ENCODE measurements at regions not wholly inside any gene's neighbourhood (a gene's known extent, or its start where the extent isn't known, plus 50 kb on each side); places are given as distances from the start of the nearest gene placed in this dataset.

GRCh38 chr1:39132505-39133339 lies 71.8 kb upstream of the MACF1 start:
- Mint-ChIP-seq H3K9me3 (no peaks in the 10 kb centered on the region), H3K4me3 (peak overlapping the region; percentile 70), H3K36me3 (peaks cover 5% of the 10 kb centered on the region), H3K27me3 (ENCODE audit: insufficient read depth, low read depth) (peaks cover 2% of the 10 kb centered on the region), H3K27ac (peak overlapping the region; percentile 97), H3K4me1 (peaks cover 54% of the 10 kb centered on the region)
- Histone ChIP-seq H3K36me3 (no peaks in the 10 kb centered on the region), H3K27me3 (no peaks in the 10 kb centered on the region), H3K4me2 (peak overlapping the region; percentile 68), H3F3A (ENCODE audit: low read depth) (peaks cover 37% of the 10 kb centered on the region), H3K27ac (peak overlapping the region; percentile 99), H3K9me3 (ENCODE audit: low read depth) (no peaks in the 10 kb centered on the region), H2AFZ (replicated peaks) (no peak overlapping the region), H3K4me3 (peak overlapping the region; percentile 10), H3K79me2 (ENCODE audit: low read depth) (peaks cover 94% of the 10 kb centered on the region), H4K20me1 (ENCODE audit: low read depth) (peaks cover 20% of the 10 kb centered on the region), H3K9ac (peak overlapping the region; percentile 25), H3K4me1 (peaks cover 55% of the 10 kb centered on the region)
- no peak for TF ChIP-seq EZH2 (IDR thresholded peaks at IDR 0.05)
- TF ChIP-seq, protein P1, sequence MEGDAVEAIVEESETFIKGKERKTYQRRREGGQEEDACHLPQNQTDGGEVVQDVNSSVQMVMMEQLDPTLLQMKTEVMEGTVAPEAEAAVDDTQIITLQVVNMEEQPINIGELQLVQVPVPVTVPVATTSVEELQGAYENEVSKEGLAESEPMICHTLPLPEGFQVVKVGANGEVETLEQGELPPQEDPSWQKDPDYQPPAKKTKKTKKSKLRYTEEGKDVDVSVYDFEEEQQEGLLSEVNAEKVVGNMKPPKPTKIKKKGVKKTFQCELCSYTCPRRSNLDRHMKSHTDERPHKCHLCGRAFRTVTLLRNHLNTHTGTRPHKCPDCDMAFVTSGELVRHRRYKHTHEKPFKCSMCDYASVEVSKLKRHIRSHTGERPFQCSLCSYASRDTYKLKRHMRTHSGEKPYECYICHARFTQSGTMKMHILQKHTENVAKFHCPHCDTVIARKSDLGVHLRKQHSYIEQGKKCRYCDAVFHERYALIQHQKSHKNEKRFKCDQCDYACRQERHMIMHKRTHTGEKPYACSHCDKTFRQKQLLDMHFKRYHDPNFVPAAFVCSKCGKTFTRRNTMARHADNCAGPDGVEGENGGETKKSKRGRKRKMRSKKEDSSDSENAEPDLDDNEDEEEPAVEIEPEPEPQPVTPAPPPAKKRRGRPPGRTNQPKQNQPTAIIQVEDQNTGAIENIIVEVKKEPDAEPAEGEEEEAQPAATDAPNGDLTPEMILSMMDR (IDR thresholded peaks at IDR 0.05) = peak; percentile 65
- DNase-seq (ENCODE audit: low spot score) = peak; percentile 94

- Mint-ChIP-seq H3K4me3 (peak overlapping the region; percentile 70), H3K27ac (peak overlapping the region; percentile 97), H3K9me3 (no peaks in the 10 kb centered on the region), H3K27me3 (ENCODE audit: insufficient read depth, low read depth) (peaks cover 2% of the 10 kb centered on the region), H3K4me1 (peaks cover 51% of the 10 kb centered on the region), H3K36me3 (peaks cover 5% of the 10 kb centered on the region)
- Histone ChIP-seq H2AFZ (replicated peaks) (no peak overlapping the region), H3K4me2 (peak overlapping the region; percentile 68), H3K9me3 (ENCODE audit: low read depth) (no peaks in the 10 kb centered on the region), H3K4me3 (no peak overlapping the region), H3K9ac (no peak overlapping the region), H4K20me1 (ENCODE audit: low read depth) (peaks cover 19% of the 10 kb centered on the region), H3K36me3 (no peaks in the 10 kb centered on the region), H3K27me3 (no peaks in the 10 kb centered on the region), H3K79me2 (ENCODE audit: low read depth) (peaks cover 94% of the 10 kb centered on the region), H3K27ac (peak overlapping the region; percentile 99), H3F3A (ENCODE audit: low read depth) (peaks cover 36% of the 10 kb centered on the region), H3K4me1 (peaks cover 52% of the 10 kb centered on the region)
- no peak for DNase-seq (ENCODE audit: low spot score)
- TF ChIP-seq EZH2phosphoT487 (IDR thresholded peaks at IDR 0.05) = no peak
- TF ChIP-seq, protein P1 (IDR thresholded peaks at IDR 0.05) = no peak
- no peak for TF ChIP-seq EZH2 (IDR thresholded peaks at IDR 0.05)
These were observed 71.2 kb upstream of the MACF1 start for GRCh38 chr1:39133340-39133684.

GRCh38 chr1:39134768-39135333 lies 69.6 kb upstream of the MACF1 start:
- H3K36me3 ChIP-seq = no peaks in the 10 kb centered on the region
- H3K4me1 ChIP-seq = peaks cover 45% of the 10 kb centered on the region
- H3K9ac ChIP-seq = no peak overlapping the region
- H3K4me3 ChIP-seq = no peak overlapping the region
- peaks cover 38% of the 10 kb centered on the region for H3F3A ChIP-seq (ENCODE audit: low read depth)
- H3K4me2 ChIP-seq = no peak overlapping the region
- peaks cover 40% of the 10 kb centered on the region for H3K4me1 Mint-ChIP-seq
- no peak for DNase-seq (ENCODE audit: low spot score)
- TF ChIP-seq EZH2phosphoT487 (IDR thresholded peaks at IDR 0.05) = no peak
- TF ChIP-seq, protein P1 (IDR thresholded peaks at IDR 0.05) = no peak
- TF ChIP-seq EZH2 (IDR thresholded peaks at IDR 0.05) = no peak
- peaks cover 94% of the 10 kb centered on the region for H3K79me2 ChIP-seq (ENCODE audit: low read depth)
- H4K20me1 ChIP-seq (ENCODE audit: low read depth) = peaks cover 4% of the 10 kb centered on the region
- H3K27me3 ChIP-seq = no peaks in the 10 kb centered on the region
- H2AFZ ChIP-seq (replicated peaks) = no peak overlapping the region
- no peak overlapping the region for H3K27ac Mint-ChIP-seq
- peaks cover 2% of the 10 kb centered on the region for H3K27me3 Mint-ChIP-seq (ENCODE audit: insufficient read depth, low read depth)
- H3K9me3 ChIP-seq (ENCODE audit: low read depth) = no peaks in the 10 kb centered on the region
- H3K27ac ChIP-seq = no peak overlapping the region
- H3K4me3 Mint-ChIP-seq = no peak overlapping the region
- H3K36me3 Mint-ChIP-seq = peaks cover 6% of the 10 kb centered on the region
- H3K9me3 Mint-ChIP-seq = no peaks in the 10 kb centered on the region
